ENCODE measurements at regions not wholly inside any gene's neighbourhood (a gene's known extent, or its start where the extent isn't known, plus 50 kb on each side); places are given as distances from the start of the nearest gene placed in this dataset.

DNA sequence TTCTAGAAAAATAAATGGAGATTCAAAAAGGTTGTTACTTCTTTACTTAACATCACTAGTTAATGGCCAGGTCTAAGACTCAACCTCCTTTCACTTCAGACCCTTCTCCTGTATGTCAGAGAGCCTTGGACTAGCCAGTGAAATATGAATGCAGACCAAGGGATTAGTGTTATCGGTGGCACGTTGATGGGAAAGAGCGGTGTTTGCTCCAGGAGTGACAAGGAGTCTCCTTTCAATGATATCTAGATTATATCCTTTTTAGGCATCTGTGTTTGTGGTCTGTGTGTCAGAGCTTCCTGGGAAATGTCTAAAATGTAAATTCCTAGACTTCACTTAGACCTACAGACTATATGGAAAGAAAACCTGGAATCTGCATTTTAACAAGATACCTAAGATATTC, 658.0 kb upstream of the KCNMB2 start:
- ATAC-seq: no peak
- FAIRE-seq: no peak
- 77% methylated on average over 3 of the region's 3 CpGs for WGBS (ENCODE audit: low lambda C conversion rate)
- H3K9me3 ChIP-seq (ENCODE audit: low read length): no peaks in the 10 kb centered on the region
- ChIA-PET POLR2A (no interaction called here), CTCF (ENCODE audit: low intra/inter-chr PET ratio, low total read pairs) (no interaction called here)
- no peaks in the 10 kb centered on the region for H3K79me2 ChIP-seq (ENCODE audit: insufficient read depth, low read length)
- H3K4me3 ChIP-seq (replicated peaks in 1 of 3; ENCODE audit: insufficient read depth in 1 of 3, low read depth in 2 of 3, low read length in 3 of 3): no peak overlapping the region
- H3K36me3 ChIP-seq (replicated peaks in 1 of 2; ENCODE audit: control insufficient read depth in 1 of 2, insufficient read depth in 2 of 2, low read length in 2 of 2): no peaks in the 10 kb centered on the region
- no peak overlapping the region for H2AFZ ChIP-seq (ENCODE audit: low read length)
- no peak overlapping the region for H3K9ac ChIP-seq (ENCODE audit: insufficient read depth, low read depth, low read length)
- in situ Hi-C loops (cut with HindIII; ENCODE audit: extremely low pct_ligation_motif_present, low pct_unique_long_range_greater_than_20kb): no loop called here
- intact Hi-C loops (cut with micrococcal nuclease; ENCODE audit: unreplicated experiment): no loop called here
- H4K20me1 ChIP-seq (ENCODE audit: insufficient read depth, low read length): no peaks in the 10 kb centered on the region
- no peaks in the 10 kb centered on the region for H3K27me3 ChIP-seq (ENCODE audit: control insufficient read depth in 1 of 2, insufficient read depth in 2 of 2, low read length in 2 of 2)
- H3K27ac ChIP-seq (ENCODE audit: extremely low read length, insufficient read depth, low read length): no peak overlapping the region
- no peaks in the 10 kb centered on the region for H3K4me1 ChIP-seq (ENCODE audit: insufficient read depth, low read length)
- BruUV-seq (replicated peaks): no TSS peak
- no peak overlapping the region for H3K4me2 ChIP-seq (ENCODE audit: low read depth, low read length)
- no peak for DNase-seq (ENCODE audit: low spot score)
- TF ChIP-seq ZNF777 (CRISPR knock-in tag; IDR thresholded peaks at IDR 0.05) (no peak), ZNF792 (CRISPR knock-in tag; IDR thresholded peaks at IDR 0.05) (no peak), NFYB (CRISPR knock-in tag; IDR thresholded peaks at IDR 0.05) (no peak), TP53 (CRISPR knock-in tag; conservative IDR thresholded peaks at IDR 0.05) (no peak), GFI1 (CRISPR knock-in tag; IDR thresholded peaks at IDR 0.05; ENCODE audit: borderline replicate concordance) (no peak), ZNF264 (CRISPR knock-in tag; IDR thresholded peaks at IDR 0.05) (no peak), HDAC1 (CRISPR knock-in tag; IDR thresholded peaks at IDR 0.05) (no peak)
- TF ChIP-seq, protein P1, sequence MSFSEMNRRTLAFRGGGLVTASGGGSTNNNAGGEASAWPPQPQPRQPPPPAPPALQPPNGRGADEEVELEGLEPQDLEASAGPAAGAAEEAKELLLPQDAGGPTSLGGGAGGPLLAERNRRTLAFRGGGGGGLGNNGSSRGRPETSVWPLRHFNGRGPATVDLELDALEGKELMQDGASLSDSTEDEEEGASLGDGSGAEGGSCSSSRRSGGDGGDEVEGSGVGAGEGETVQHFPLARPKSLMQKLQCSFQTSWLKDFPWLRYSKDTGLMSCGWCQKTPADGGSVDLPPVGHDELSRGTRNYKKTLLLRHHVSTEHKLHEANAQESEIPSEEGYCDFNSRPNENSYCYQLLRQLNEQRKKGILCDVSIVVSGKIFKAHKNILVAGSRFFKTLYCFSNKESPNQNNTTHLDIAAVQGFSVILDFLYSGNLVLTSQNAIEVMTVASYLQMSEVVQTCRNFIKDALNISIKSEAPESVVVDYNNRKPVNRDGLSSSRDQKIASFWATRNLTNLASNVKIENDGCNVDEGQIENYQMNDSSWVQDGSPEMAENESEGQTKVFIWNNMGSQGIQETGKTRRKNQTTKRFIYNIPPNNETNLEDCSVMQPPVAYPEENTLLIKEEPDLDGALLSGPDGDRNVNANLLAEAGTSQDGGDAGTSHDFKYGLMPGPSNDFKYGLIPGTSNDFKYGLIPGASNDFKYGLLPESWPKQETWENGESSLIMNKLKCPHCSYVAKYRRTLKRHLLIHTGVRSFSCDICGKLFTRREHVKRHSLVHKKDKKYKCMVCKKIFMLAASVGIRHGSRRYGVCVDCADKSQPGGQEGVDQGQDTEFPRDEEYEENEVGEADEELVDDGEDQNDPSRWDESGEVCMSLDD (CRISPR knock-in tag; IDR thresholded peaks at IDR 0.05; ENCODE audit: borderline replicate concordance): no peak
- TF ChIP-seq, protein P2, sequence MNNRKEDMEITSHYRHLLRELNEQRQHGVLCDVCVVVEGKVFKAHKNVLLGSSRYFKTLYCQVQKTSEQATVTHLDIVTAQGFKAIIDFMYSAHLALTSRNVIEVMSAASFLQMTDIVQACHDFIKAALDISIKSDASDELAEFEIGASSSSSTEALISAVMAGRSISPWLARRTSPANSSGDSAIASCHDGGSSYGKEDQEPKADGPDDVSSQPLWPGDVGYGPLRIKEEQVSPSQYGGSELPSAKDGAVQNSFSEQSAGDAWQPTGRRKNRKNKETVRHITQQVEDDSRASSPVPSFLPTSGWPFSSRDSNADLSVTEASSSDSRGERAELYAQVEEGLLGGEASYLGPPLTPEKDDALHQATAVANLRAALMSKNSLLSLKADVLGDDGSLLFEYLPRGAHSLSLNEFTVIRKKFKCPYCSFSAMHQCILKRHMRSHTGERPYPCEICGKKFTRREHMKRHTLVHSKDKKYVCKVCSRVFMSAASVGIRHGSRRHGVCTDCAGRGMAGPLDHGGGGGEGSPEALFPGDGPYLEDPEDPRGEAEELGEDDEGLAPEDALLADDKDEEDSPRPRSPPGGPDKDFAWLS (CRISPR knock-in tag; IDR thresholded peaks at IDR 0.05; ENCODE audit: borderline replicate concordance): no peak
- TF ChIP-seq, protein P3, sequence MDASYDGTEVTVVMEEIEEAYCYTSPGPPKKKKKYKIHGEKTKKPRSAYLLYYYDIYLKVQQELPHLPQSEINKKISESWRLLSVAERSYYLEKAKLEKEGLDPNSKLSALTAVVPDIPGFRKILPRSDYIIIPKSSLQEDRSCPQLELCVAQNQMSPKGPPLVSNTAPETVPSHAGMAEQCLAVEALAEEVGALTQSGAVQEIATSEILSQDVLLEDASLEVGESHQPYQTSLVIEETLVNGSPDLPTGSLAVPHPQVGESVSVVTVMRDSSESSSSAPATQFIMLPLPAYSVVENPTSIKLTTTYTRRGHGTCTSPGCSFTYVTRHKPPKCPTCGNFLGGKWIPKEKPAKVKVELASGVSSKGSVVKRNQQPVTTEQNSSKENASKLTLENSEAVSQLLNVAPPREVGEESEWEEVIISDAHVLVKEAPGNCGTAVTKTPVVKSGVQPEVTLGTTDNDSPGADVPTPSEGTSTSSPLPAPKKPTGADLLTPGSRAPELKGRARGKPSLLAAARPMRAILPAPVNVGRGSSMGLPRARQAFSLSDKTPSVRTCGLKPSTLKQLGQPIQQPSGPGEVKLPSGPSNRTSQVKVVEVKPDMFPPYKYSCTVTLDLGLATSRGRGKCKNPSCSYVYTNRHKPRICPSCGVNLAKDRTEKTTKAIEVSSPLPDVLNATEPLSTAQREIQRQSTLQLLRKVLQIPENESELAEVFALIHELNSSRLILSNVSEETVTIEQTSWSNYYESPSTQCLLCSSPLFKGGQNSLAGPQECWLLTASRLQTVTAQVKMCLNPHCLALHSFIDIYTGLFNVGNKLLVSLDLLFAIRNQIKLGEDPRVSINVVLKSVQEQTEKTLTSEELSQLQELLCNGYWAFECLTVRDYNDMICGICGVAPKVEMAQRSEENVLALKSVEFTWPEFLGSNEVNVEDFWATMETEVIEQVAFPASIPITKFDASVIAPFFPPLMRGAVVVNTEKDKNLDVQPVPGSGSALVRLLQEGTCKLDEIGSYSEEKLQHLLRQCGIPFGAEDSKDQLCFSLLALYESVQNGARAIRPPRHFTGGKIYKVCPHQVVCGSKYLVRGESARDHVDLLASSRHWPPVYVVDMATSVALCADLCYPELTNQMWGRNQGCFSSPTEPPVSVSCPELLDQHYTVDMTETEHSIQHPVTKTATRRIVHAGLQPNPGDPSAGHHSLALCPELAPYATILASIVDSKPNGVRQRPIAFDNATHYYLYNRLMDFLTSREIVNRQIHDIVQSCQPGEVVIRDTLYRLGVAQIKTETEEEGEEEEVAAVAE (CRISPR knock-in tag; IDR thresholded peaks at IDR 0.05; ENCODE audit: borderline replicate concordance): no peak
- TF ChIP-seq, protein P4, sequence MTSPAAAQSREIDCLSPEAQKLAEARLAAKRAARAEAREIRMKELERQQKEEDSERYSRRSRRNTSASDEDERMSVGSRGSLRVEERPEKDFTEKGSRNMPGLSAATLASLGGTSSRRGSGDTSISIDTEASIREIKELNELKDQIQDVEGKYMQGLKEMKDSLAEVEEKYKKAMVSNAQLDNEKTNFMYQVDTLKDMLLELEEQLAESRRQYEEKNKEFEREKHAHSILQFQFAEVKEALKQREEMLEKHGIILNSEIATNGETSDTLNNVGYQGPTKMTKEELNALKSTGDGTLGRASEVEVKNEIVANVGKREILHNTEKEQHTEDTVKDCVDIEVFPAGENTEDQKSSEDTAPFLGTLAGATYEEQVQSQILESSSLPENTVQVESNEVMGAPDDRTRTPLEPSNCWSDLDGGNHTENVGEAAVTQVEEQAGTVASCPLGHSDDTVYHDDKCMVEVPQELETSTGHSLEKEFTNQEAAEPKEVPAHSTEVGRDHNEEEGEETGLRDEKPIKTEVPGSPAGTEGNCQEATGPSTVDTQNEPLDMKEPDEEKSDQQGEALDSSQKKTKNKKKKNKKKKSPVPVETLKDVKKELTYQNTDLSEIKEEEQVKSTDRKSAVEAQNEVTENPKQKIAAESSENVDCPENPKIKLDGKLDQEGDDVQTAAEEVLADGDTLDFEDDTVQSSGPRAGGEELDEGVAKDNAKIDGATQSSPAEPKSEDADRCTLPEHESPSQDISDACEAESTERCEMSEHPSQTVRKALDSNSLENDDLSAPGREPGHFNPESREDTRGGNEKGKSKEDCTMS (CRISPR knock-in tag; conservative IDR thresholded peaks at IDR 0.05): no peak
- TF ChIP-seq, protein P5, sequence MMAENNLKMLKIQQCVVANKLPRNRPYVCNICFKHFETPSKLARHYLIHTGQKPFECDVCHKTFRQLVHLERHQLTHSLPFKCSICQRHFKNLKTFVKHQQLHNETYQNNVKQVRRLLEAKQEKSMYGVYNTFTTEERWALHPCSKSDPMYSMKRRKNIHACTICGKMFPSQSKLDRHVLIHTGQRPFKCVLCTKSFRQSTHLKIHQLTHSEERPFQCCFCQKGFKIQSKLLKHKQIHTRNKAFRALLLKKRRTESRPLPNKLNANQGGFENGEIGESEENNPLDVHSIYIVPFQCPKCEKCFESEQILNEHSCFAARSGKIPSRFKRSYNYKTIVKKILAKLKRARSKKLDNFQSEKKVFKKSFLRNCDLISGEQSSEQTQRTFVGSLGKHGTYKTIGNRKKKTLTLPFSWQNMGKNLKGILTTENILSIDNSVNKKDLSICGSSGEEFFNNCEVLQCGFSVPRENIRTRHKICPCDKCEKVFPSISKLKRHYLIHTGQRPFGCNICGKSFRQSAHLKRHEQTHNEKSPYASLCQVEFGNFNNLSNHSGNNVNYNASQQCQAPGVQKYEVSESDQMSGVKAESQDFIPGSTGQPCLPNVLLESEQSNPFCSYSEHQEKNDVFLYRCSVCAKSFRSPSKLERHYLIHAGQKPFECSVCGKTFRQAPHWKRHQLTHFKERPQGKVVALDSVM (CRISPR knock-in tag; IDR thresholded peaks at IDR 0.05): no peak
